CD4-positive, alpha-beta memory T cell (primary cell): ENCODE measurements at regions not wholly inside any gene's neighbourhood (a gene's known extent, or its start where the extent isn't known, plus 50 kb on each side); places are given as distances from the start of the nearest gene placed in this dataset.

Source experiments
- CTCF ChIA-PET: fragments of 350-600 bp; sonication (Branson Sonifier 250); formaldehyde crosslinking; loops from one replicate; lab custom pipeline; 2021; ENCODE audit warnings: inconsistent platforms; ENCODE audit not compliant: partially characterized antibody; lab: Charles Lee
- POLR2A ChIA-PET: fragments of 350-600 bp; sonication (Branson Sonifier 250); formaldehyde crosslinking; loops from one replicate; lab custom pipeline; 2021; ENCODE audit not compliant: partially characterized antibody; lab: Charles Lee
- DNase-seq, 5 donors: peaks; one replicate each; pipeline versions ENCODE4 v3.0.0 to v3.0.0-alpha.2; 2020 to 2022; ENCODE audit warnings: mixed read lengths in 1 of 5
- H3K27ac ChIP-seq: one replicate; pipeline ENCODE4 v1.7.0; 2013; ENCODE audit warnings: low read depth, low read length
- H3K27me3 ChIP-seq: 2 replicates; pipeline ENCODE4 v1.7.0; 2013; ENCODE audit warnings: mild to moderate bottlenecking, low read length, moderate library complexity; ENCODE audit not compliant: insufficient read depth
- H3K36me3 ChIP-seq: 2 replicates; pipeline ENCODE4 v1.7.0; 2013; ENCODE audit warnings: mild to moderate bottlenecking, low read length, moderate library complexity; ENCODE audit not compliant: insufficient read depth
- H3K4me1 ChIP-seq: 2 replicates; pipeline ENCODE4 v1.7.0; 2013; ENCODE audit warnings: mild to moderate bottlenecking, low read length, moderate library complexity; ENCODE audit not compliant: insufficient read depth
- H3K4me3 ChIP-seq, 2 donors: one replicate each; pipeline ENCODE4 v1.7.0; 2013; ENCODE audit warnings: low read length in 2 of 2, mild to moderate bottlenecking in 1 of 2
- H3K9me3 ChIP-seq, 2 donors: one replicate each; pipeline ENCODE4 v1.7.0; 2013; ENCODE audit warnings: low read length in 2 of 2, control low read depth in 1 of 2; ENCODE audit not compliant: control insufficient read depth in 1 of 2
- H3K27ac Mint-ChIP-seq, 7 donors: one replicate each; pipeline ENCODE4 v1.8.0; 2020 to 2021; ENCODE audit warnings: mixed read lengths in 7 of 7, mild to moderate bottlenecking in 6 of 7, inconsistent platforms in 3 of 7, moderate library complexity in 3 of 7
- H3K27me3 Mint-ChIP-seq, 2 donors: one replicate each; pipeline ENCODE4 v1.8.0; 2020 to 2021; ENCODE audit warnings: mixed read lengths in 2 of 2
- H3K36me3 Mint-ChIP-seq, 2 donors: one replicate each; pipeline ENCODE4 v1.8.0; 2020 to 2021; ENCODE audit warnings: mixed read lengths in 2 of 2, inconsistent platforms in 1 of 2, mild to moderate bottlenecking in 1 of 2
- H3K4me1 Mint-ChIP-seq, 4 donors: one replicate each; pipeline ENCODE4 v1.8.0; 2020 to 2021; ENCODE audit warnings: mixed read lengths in 4 of 4, mild to moderate bottlenecking in 1 of 4
- H3K4me3 Mint-ChIP-seq, 8 donors: one replicate each; pipeline ENCODE4 v1.8.0; 2020 to 2021; ENCODE audit warnings: mixed read lengths in 8 of 8, mild to moderate bottlenecking in 7 of 8, moderate library complexity in 6 of 8, inconsistent platforms in 3 of 8
- H3K9me3 Mint-ChIP-seq, 8 donors: one replicate each; pipeline ENCODE4 v1.8.0; 2020 to 2021; ENCODE audit warnings: mixed read lengths in 8 of 8, mild to moderate bottlenecking in 5 of 8, inconsistent platforms in 3 of 8, moderate library complexity in 1 of 8
- intact Hi-C: fragments of 100-400 bp; cut with micrococcal nuclease; formaldehyde crosslinking; loops from one replicate; pipeline ENCODE4 v1.15.1; 2023

GRCh38 chr14:76956316-76957090 lies 72.0 kb downstream of the IRF2BPL start:
- Histone ChIP-seq H3K9me3 (no peaks in the 10 kb centered on the region), H3K27me3 (no peaks in the 10 kb centered on the region), H3K36me3 (no peaks in the 10 kb centered on the region), H3K4me1 (peaks cover 72% of the 10 kb centered on the region), H3K4me3 (peak overlapping the region; percentile 61 to 64), H3K27ac (peak overlapping the region; percentile 94)
- intact Hi-C loops = loop anchor here (1.0 to 2.0 kb wide), 7 partner anchors 26 to 144 kb away; partner anchors contain the start of genes ANGEL1, CIPC and IRF2BPL
- Mint-ChIP-seq H3K27me3 (no peaks in the 10 kb centered on the region), H3K4me1 (peaks cover 37 to 75% (median 53%) of the 10 kb centered on the region in 4 donors), H3K4me3 (peak overlapping the region; percentile 81 to 96 (median 88)), H3K36me3 (peaks cover 0 to 3% of the 10 kb centered on the region in 2 donors), H3K27ac (peak overlapping the region; percentile 87 to 99 (median 98)), H3K9me3 (peaks cover 0 to 4% (median 0%) of the 10 kb centered on the region in 8 donors)
- ChIA-PET POLR2A (interaction anchor here (0.9 to 8.1 kb wide), 18 partner anchors 9 to 168 kb away, joined by 3 to 132 read pairs (median 6); partner anchors contain the start of gene IRF2BPL), CTCF (interaction anchor here (0.7 to 5.3 kb wide), 15 partner anchors 9 to 142 kb away, joined by 3 to 49 read pairs (median 5); partner anchors contain the start of gene IRF2BPL)
- peak; percentile 83 to 97 (median 85) for DNase-seq

GRCh38 chr14:76955575-76956315 lies 72.8 kb downstream of the IRF2BPL start:
- DNase-seq = peak; percentile 73 to 91 (median 78)
- Mint-ChIP-seq H3K36me3 (peaks cover 0 to 3% of the 10 kb centered on the region in 2 donors), H3K4me3 (peak overlapping the region; percentile 81 to 96 (median 88)), H3K4me1 (peaks cover 33 to 75% (median 47%) of the 10 kb centered on the region in 4 donors), H3K27ac (peak overlapping the region; percentile 87 to 99 (median 98)), H3K9me3 (peaks cover 0 to 4% (median 0%) of the 10 kb centered on the region in 8 donors), H3K27me3 (no peaks in the 10 kb centered on the region)
- Histone ChIP-seq H3K36me3 (no peaks in the 10 kb centered on the region), H3K4me1 (peaks cover 64% of the 10 kb centered on the region), H3K9me3 (no peaks in the 10 kb centered on the region), H3K27me3 (no peaks in the 10 kb centered on the region), H3K27ac (peak overlapping the region; percentile 94), H3K4me3 (peak overlapping the region; percentile 61 to 64)
- ChIA-PET POLR2A (interaction anchor here (0.8 to 8.1 kb wide), 19 partner anchors 8 to 169 kb away, joined by 3 to 132 read pairs (median 4); partner anchors contain the start of gene IRF2BPL), CTCF (interaction anchor here (0.8 to 5.3 kb wide), 21 partner anchors 8 to 143 kb away, joined by 3 to 49 read pairs (median 4); partner anchors contain the start of gene IRF2BPL)
- intact Hi-C loops = loop anchor here (1.0 to 2.0 kb wide), 7 partner anchors 25 to 143 kb away; partner anchors contain the start of genes ANGEL1, CIPC and IRF2BPL

- Mint-ChIP-seq H3K4me3 (peak overlapping the region in 2 of 8 donors; percentile 30 to 87), H3K4me1 (peaks cover 30 to 67% (median 44%) of the 10 kb centered on the region in 4 donors), H3K9me3 (peaks cover 0 to 4% (median 0%) of the 10 kb centered on the region in 8 donors), H3K27me3 (no peaks in the 10 kb centered on the region), H3K36me3 (peaks cover 0 to 3% of the 10 kb centered on the region in 2 donors), H3K27ac (peak overlapping the region; percentile 87 to 99 (median 98))
- Histone ChIP-seq H3K4me3 (no peak overlapping the region), H3K27me3 (no peaks in the 10 kb centered on the region), H3K4me1 (peaks cover 56% of the 10 kb centered on the region), H3K36me3 (no peaks in the 10 kb centered on the region), H3K27ac (peak overlapping the region; percentile 94), H3K9me3 (no peaks in the 10 kb centered on the region)
- DNase-seq = peak in 1 of 5 donors; percentile 19
- CTCF ChIA-PET = interaction anchor here (0.7 to 5.3 kb wide), 14 partner anchors 11 to 87 kb away, joined by 3 to 49 read pairs (median 6); partner anchors contain the start of gene IRF2BPL
- intact Hi-C loops = no loop called here
- POLR2A ChIA-PET = interaction anchor here (0.8 to 8.1 kb wide), 10 partner anchors 10 to 86 kb away, joined by 3 to 132 read pairs (median 12); partner anchors contain the start of gene IRF2BPL
Measured at GRCh38 chr14:76954394-76955190, 73.9 kb downstream of the IRF2BPL start.

GRCh38 chr14:76953311-76953945 lies 75.1 kb downstream of the IRF2BPL start:
- H3K27ac Mint-ChIP-seq = peak overlapping the region; percentile 86 to 94 (median 90)
- ChIA-PET POLR2A (interaction anchor here (0.6 to 8.1 kb wide), 13 partner anchors 8 to 368 kb away, joined by 3 to 132 read pairs (median 5); partner anchors contain the start of gene IRF2BPL), CTCF (interaction anchor here (0.7 to 5.3 kb wide), 19 partner anchors 8 to 1301 kb away, joined by 3 to 49 read pairs (median 4); partner anchors contain the start of gene IRF2BPL)
- peaks cover 0 to 3% of the 10 kb centered on the region in 2 donors for H3K36me3 Mint-ChIP-seq
- Histone ChIP-seq H3K4me1 (peaks cover 48% of the 10 kb centered on the region), H3K9me3 (no peaks in the 10 kb centered on the region), H3K4me3 (peak overlapping the region; percentile 42 to 45), H3K27ac (peak overlapping the region; percentile 71), H3K36me3 (no peaks in the 10 kb centered on the region), H3K27me3 (no peaks in the 10 kb centered on the region)
- intact Hi-C loops = no loop called here
- no peaks in the 10 kb centered on the region for H3K27me3 Mint-ChIP-seq
- H3K9me3 Mint-ChIP-seq = peaks cover 0 to 4% (median 0%) of the 10 kb centered on the region in 8 donors
- H3K4me3 Mint-ChIP-seq = peak overlapping the region in 7 of 8 donors; percentile 4 to 76 (median 64)
- peak; percentile 51 to 71 (median 59) for DNase-seq
- H3K4me1 Mint-ChIP-seq = peaks cover 28 to 61% (median 40%) of the 10 kb centered on the region in 4 donors

- Mint-ChIP-seq H3K4me1 (peaks cover 25 to 62% (median 38%) of the 10 kb centered on the region in 4 donors), H3K27me3 (no peaks in the 10 kb centered on the region), H3K27ac (peak overlapping the region in 2 of 7 donors; percentile 37 to 52), H3K9me3 (no peaks in the 10 kb centered on the region), H3K4me3 (no peak overlapping the region), H3K36me3 (peaks cover 0 to 3% of the 10 kb centered on the region in 2 donors)
- CTCF ChIA-PET = interaction anchor here (1.4 to 5.3 kb wide), 2 partner anchors 21 to 37 kb away, joined by 3 to 49 read pairs; no protein-coding TSS in a partner anchor
- POLR2A ChIA-PET = interaction anchor here (8.1 kb wide), 1 partner anchor 76 kb away, joined by 132 read pairs; the partner anchor contains the start of gene IRF2BPL
- no peaks in the 10 kb centered on the region for H3K36me3 ChIP-seq
- DNase-seq = no peak
- no peak overlapping the region for H3K4me3 ChIP-seq
- peaks cover 48% of the 10 kb centered on the region for H3K4me1 ChIP-seq
- intact Hi-C loops = no loop called here
- no peaks in the 10 kb centered on the region for H3K9me3 ChIP-seq
- no peak overlapping the region for H3K27ac ChIP-seq
- H3K27me3 ChIP-seq = no peaks in the 10 kb centered on the region
Measured at GRCh38 chr14:76951166-76951565, 77.3 kb downstream of the IRF2BPL start.
